Mesothelial cell of epicardium (in vitro differentiated cells): ENCODE measurements at regions not wholly inside any gene's neighbourhood (a gene's known extent, or its start where the extent isn't known, plus 50 kb on each side); places are given as distances from the start of the nearest gene placed in this dataset.

Experiments used
- DNase-seq, 2 experiments: peaks; one replicate each; pipeline ENCODE4 v3.0.0; 2021; ENCODE audit warnings: low spot score in 2 of 2; ENCODE audit not compliant: unreplicated experiment in 2 of 2
- H3K27ac Mint-ChIP-seq: 2 replicates; pipeline ENCODE4 v1.8.0; 2021; ENCODE audit warnings: mixed read lengths
- H3K27me3 Mint-ChIP-seq: 2 replicates; pipeline ENCODE4 v1.8.0; 2021; ENCODE audit warnings: low read depth, mixed read lengths
- H3K36me3 Mint-ChIP-seq: 2 replicates; pipeline ENCODE4 v1.8.0; 2021; ENCODE audit warnings: mixed read lengths
- H3K4me1 Mint-ChIP-seq: 2 replicates; pipeline ENCODE4 v1.8.0; 2021; ENCODE audit warnings: mixed read lengths
- H3K4me3 Mint-ChIP-seq: 2 replicates; pipeline ENCODE4 v1.8.0; 2021; ENCODE audit warnings: mild to moderate bottlenecking, moderate library complexity, mixed read lengths
- H3K9me3 Mint-ChIP-seq: 2 replicates; pipeline ENCODE4 v1.8.0; 2021; ENCODE audit warnings: mixed read lengths
- TF ChIP-seq, protein P1 (sequence below): fragments of 200-600 bp; sonication (generic); IDR thresholded peaks from one replicate; pipeline ENCODE4 v1.5.0; 2021; ENCODE audit warnings: antibody characterized with exemption; ENCODE audit not compliant: unreplicated experiment

DNA sequence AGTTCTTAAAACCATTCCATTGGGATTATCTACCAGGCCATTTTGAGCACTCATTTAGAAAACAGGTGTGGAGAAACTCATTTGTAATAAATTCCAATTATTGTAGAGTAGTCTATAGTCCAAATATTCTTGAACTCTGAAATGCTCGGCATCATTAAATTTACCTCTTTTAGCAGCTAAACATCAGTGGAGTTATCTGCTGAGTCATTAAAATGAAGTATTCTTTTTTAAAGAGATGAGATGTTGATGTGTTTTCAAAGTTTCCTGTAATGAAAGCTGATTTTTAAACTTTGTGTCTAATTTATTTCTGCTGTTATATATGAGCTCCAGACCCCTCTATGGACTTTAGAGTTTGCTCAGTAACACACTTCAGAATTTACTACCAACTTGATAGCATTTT is 1635.2 kb downstream of the SUCLG1 start:
- no peak for DNase-seq

DNA sequence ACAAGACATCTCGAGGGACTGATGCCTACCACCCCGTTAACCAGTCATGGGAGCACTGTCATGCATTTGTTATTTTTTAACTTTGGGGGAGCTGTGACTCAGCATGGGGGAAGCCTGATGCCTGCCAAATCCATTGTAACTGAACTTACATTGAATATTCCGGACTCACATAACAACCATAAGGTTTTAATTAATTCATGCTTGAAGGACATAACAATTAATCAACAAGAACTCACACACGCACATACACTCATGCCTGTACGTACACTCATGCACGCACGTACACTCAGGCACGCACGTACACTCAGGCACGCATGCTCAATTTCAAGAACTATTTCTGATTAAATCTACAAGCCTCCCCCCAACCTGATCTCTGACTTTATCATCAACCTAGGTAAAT is 1639.1 kb downstream of the SUCLG1 start:
- H3K36me3 Mint-ChIP-seq, result no peaks in the 10 kb centered on the region
- H3K4me1 Mint-ChIP-seq, result peaks cover 2% of the 10 kb centered on the region
- no peaks in the 10 kb centered on the region for H3K9me3 Mint-ChIP-seq
- TF ChIP-seq, protein P1, sequence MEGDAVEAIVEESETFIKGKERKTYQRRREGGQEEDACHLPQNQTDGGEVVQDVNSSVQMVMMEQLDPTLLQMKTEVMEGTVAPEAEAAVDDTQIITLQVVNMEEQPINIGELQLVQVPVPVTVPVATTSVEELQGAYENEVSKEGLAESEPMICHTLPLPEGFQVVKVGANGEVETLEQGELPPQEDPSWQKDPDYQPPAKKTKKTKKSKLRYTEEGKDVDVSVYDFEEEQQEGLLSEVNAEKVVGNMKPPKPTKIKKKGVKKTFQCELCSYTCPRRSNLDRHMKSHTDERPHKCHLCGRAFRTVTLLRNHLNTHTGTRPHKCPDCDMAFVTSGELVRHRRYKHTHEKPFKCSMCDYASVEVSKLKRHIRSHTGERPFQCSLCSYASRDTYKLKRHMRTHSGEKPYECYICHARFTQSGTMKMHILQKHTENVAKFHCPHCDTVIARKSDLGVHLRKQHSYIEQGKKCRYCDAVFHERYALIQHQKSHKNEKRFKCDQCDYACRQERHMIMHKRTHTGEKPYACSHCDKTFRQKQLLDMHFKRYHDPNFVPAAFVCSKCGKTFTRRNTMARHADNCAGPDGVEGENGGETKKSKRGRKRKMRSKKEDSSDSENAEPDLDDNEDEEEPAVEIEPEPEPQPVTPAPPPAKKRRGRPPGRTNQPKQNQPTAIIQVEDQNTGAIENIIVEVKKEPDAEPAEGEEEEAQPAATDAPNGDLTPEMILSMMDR, result no peak
- H3K27me3 Mint-ChIP-seq, result no peaks in the 10 kb centered on the region
- H3K4me3 Mint-ChIP-seq, result no peak overlapping the region
- H3K27ac Mint-ChIP-seq, result no peak overlapping the region
- DNase-seq, result no peak

More for the DNA sequence above, 1635.2 kb downstream of the SUCLG1 start:
- no peak overlapping the region for H3K4me3 Mint-ChIP-seq
- H3K9me3 Mint-ChIP-seq, result no peaks in the 10 kb centered on the region
- H3K27ac Mint-ChIP-seq, result no peak overlapping the region
- H3K4me1 Mint-ChIP-seq, result peaks cover 2% of the 10 kb centered on the region
- H3K27me3 Mint-ChIP-seq, result no peaks in the 10 kb centered on the region
- no peaks in the 10 kb centered on the region for H3K36me3 Mint-ChIP-seq
- TF ChIP-seq, protein P1, result no peak

DNA sequence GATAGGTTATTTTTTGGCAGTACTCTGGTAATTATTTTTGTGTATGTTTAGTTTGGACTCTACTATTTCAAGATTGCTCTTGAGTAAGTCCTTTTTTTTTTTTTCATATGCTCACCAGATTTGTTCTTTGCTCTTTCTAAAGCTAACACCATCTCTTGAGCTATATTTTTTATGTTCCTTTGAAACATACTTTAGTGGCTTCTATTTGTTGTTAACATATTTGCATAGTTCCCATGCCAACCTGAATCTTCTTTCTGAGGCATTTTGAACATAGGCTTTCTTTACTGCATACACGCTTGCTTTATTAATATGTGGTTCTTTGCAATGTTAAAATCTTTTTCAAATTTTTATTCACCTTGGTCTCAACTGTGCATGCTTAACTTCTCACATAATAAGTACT is 1644.9 kb downstream of the SUCLG1 start:
- DNase-seq, result no peak
- Mint-ChIP-seq H3K27ac (no peak overlapping the region), H3K27me3 (no peaks in the 10 kb centered on the region), H3K4me1 (no peaks in the 10 kb centered on the region), H3K9me3 (no peaks in the 10 kb centered on the region), H3K36me3 (no peaks in the 10 kb centered on the region), H3K4me3 (no peak overlapping the region)
- TF ChIP-seq, protein P1, result no peak

DNA sequence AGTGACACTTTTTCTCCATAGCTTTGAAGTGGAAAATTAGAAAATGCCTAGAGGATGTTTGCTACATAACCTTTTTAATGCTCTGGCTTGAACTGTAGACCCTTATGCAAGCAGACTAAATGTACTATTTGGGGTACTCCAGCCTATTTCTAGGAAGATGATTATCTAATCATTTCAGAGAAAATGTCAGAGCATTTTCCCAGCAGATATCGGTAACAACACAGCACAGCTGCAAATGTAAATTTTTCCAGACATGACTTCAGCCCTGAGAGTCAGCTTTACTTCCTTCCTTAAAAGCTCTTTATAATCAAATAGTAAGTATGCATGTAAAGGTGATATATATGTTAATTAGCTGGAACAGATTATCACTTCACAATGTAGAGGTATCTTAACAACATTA is 1647.1 kb downstream of the SUCLG1 start:
- Mint-ChIP-seq H3K27me3 (no peaks in the 10 kb centered on the region), H3K27ac (no peak overlapping the region), H3K4me1 (no peaks in the 10 kb centered on the region), H3K4me3 (no peak overlapping the region), H3K9me3 (peaks cover 11% of the 10 kb centered on the region), H3K36me3 (no peaks in the 10 kb centered on the region)
- no peak for DNase-seq
- TF ChIP-seq, protein P1, result no peak

DNA sequence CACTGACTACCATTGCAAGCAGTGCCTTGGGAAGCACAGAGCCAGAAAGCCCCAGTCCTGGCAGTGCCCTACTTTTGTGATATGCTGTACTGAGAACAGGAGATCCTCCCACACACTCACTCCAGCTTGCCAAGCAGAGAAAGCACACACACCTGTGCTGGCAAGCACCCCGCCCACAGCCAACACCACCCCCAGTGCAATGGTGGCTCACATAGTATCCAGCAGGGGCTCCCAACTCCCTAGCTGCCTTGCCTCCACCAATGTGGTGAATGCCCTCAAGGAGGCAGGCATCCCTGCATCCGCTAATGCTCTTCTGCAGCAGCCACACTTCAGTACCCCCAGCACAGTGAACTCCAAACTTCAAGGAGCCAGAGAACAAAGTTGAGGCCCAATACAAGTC is 1655.8 kb downstream of the SUCLG1 start:
- TF ChIP-seq, protein P1, result no peak
- Mint-ChIP-seq H3K36me3 (peaks cover 11% of the 10 kb centered on the region), H3K4me3 (no peak overlapping the region), H3K9me3 (peaks cover 65% of the 10 kb centered on the region), H3K27me3 (no peaks in the 10 kb centered on the region), H3K4me1 (no peaks in the 10 kb centered on the region), H3K27ac (no peak overlapping the region)
- DNase-seq, result no peak

DNA sequence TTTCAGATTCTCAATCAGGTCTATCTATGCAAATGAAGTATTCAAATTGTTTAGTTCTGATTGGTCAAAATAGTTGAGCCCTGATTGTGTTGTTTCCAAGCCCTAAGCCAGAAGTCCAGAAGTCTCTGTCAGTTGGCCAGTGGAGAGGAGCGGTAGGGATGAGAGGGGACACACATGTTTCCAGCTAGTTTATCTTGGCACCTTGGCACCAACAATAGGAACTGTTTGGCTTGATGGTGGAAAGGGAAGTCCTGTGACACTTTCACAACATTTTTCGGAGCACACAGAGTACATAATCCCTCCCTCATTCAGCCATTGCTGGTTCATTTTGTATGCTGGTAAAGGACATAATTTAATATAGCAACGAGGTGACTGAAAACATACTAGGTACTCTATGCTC is 1661.6 kb downstream of the SUCLG1 start:
- TF ChIP-seq, protein P1, result no peak
- DNase-seq, result no peak
- Mint-ChIP-seq H3K27me3 (no peaks in the 10 kb centered on the region), H3K4me3 (no peak overlapping the region), H3K4me1 (peaks cover 4% of the 10 kb centered on the region), H3K9me3 (peaks cover 17% of the 10 kb centered on the region), H3K27ac (no peak overlapping the region), H3K36me3 (no peaks in the 10 kb centered on the region)
